T-helper 1 cell treated with Interleukin-12 subunit alpha and Interleukin-12 subunit beta and Interleukin-4 antibody, amounts not matched to agents 30 μg/mL and 1 μg/mL, for 36 hours (primary cell): ENCODE measurements at regions not wholly inside any gene's neighbourhood (a gene's known extent, or its start where the extent isn't known, plus 50 kb on each side); places are given as distances from the start of the nearest gene placed in this dataset.

ENCODE experiments used
- H3K27ac Mint-ChIP-seq: one replicate; pipeline ENCODE4 v1.8.0; 2021; ENCODE audit warnings: mild to moderate bottlenecking, mixed read lengths
- H3K27me3 Mint-ChIP-seq: one replicate; pipeline ENCODE4 v1.8.0; 2021; ENCODE audit warnings: low read depth, mixed read lengths
- H3K36me3 Mint-ChIP-seq: one replicate; pipeline ENCODE4 v1.8.0; 2021; ENCODE audit warnings: low read depth, mixed read lengths
- H3K4me1 Mint-ChIP-seq: one replicate; pipeline ENCODE4 v1.8.0; 2021; ENCODE audit warnings: low read depth, mixed read lengths
- H3K4me3 Mint-ChIP-seq: one replicate; pipeline ENCODE4 v1.8.0; 2021; ENCODE audit warnings: mild to moderate bottlenecking, moderate library complexity, mixed read lengths
- H3K9me3 Mint-ChIP-seq: one replicate; pipeline ENCODE4 v1.8.0; 2021; ENCODE audit warnings: mixed read lengths

DNA sequence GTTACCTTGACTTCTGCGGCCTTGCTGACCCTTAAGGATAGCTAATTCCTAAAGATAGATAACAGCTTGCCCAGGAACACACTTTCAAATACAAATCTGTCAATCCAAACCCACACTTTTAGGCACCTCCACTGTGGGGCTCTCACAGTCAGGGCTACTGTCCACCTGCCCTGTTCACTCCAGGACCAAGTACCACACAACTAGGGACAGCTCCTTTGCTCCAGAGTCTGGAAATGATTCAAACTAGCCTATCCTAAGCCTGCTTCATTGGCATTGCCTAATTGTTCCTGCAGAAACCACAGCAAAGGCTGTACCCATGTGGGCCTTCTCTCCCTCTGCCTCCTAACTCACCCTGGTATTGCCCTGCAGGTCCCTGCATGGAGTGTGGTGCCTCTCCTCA lies 538.9 kb upstream of the IGFBP3 start:
- Mint-ChIP-seq H3K4me3 (no peak overlapping the region), H3K27ac (no peak overlapping the region), H3K27me3 (no peaks in the 10 kb centered on the region), H3K36me3 (no peaks in the 10 kb centered on the region), H3K4me1 (no peaks in the 10 kb centered on the region), H3K9me3 (peaks cover 32% of the 10 kb centered on the region)

DNA sequence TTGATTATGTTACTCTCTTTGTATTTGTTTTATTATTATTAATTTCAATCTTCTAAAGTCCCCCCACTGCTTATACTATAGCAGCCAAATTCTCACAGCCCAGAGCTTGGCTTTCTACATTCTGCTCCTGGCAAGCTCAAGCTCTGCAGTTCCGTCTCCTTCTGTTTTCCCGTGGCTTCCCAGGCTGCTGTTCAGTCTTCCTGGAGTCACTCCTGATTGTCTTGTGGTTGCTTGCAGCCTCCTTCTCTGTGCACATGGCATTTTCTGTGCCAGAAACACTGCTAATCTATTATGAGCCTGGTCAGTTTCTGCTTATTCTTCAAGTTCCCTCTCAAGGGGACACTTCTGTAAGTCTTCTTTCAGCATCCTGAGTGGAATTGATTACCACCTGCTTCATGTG lies 533.7 kb upstream of the IGFBP3 start:
- Mint-ChIP-seq H3K27ac (no peak overlapping the region), H3K27me3 (no peaks in the 10 kb centered on the region), H3K36me3 (no peaks in the 10 kb centered on the region), H3K4me1 (no peaks in the 10 kb centered on the region), H3K4me3 (no peak overlapping the region), H3K9me3 (peaks cover 19% of the 10 kb centered on the region)

DNA sequence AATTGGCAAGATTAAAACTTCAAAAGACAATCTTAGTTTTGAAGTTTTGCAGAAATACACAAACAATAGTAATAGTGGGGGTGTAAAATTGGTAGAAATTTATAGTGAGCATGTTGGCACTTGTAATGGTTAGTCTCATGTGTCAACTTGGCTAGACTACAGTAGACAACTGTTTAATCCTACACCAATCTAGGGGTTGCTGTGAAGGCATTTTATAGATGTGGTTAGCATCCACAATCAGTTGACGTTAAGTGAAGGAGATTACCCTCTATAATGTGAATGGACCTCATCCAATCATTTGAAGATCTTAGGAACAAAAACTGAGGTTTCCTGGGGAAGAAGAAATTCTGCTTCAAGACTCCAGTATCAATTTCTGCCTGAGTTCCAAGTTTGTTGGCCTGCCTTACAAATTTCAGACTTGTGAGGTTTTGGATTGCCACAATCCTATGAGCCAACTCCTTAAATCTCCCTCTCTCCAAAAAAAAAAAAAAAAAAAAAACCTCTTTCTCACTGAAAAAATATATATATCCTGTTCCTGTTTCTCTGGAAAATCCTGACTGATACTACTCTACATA lies 531.6 kb upstream of the IGFBP3 start:
- H3K36me3 Mint-ChIP-seq: no peaks in the 10 kb centered on the region
- peaks cover 25% of the 10 kb centered on the region for H3K9me3 Mint-ChIP-seq
- no peak overlapping the region for H3K4me3 Mint-ChIP-seq
- no peak overlapping the region for H3K27ac Mint-ChIP-seq
- H3K27me3 Mint-ChIP-seq: no peaks in the 10 kb centered on the region
- H3K4me1 Mint-ChIP-seq: no peaks in the 10 kb centered on the region

DNA sequence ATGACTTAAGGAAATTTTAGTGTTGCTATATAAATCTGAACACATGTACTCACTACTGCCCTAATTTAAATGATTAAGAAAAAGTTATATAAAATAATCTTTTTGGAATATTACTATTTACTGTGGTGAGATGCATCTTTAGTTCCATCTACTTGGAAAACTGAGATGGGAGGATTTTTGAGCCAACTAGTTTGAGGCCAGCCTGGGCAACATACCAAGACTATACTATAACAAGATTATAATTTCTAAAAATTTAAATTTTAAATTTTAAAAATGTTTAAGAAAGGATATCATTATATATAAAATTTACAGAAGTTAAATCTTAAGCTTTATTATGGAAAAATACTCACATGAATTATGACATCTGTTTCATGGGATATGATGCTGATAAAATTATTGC lies 530.8 kb upstream of the IGFBP3 start:
- peaks cover 25% of the 10 kb centered on the region for H3K9me3 Mint-ChIP-seq
- H3K27ac Mint-ChIP-seq: no peak overlapping the region
- H3K4me3 Mint-ChIP-seq: no peak overlapping the region
- H3K4me1 Mint-ChIP-seq: no peaks in the 10 kb centered on the region
- H3K36me3 Mint-ChIP-seq: no peaks in the 10 kb centered on the region
- no peaks in the 10 kb centered on the region for H3K27me3 Mint-ChIP-seq

DNA sequence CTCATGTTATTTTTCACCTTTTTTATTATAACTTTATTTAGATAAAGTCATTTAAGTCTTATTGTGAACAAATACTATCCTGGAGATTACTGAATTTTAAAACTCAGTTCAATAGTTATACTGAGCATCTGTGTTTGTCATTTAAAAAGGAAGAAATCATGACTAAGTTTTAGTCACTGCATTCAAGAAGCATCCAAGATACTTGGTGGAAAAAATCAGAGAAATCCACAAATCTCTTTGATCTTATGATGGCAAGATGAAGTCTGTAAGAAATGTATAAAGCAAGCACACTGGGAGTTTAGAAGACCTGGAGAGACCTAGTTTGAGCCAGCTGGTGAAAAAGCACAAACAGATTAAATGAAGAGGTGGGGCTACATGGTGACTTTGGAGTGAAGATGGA lies 529.8 kb upstream of the IGFBP3 start:
- H3K4me3 Mint-ChIP-seq: no peak overlapping the region
- H3K27me3 Mint-ChIP-seq: no peaks in the 10 kb centered on the region
- no peaks in the 10 kb centered on the region for H3K36me3 Mint-ChIP-seq
- peaks cover 32% of the 10 kb centered on the region for H3K9me3 Mint-ChIP-seq
- no peaks in the 10 kb centered on the region for H3K4me1 Mint-ChIP-seq
- H3K27ac Mint-ChIP-seq: no peak overlapping the region

DNA sequence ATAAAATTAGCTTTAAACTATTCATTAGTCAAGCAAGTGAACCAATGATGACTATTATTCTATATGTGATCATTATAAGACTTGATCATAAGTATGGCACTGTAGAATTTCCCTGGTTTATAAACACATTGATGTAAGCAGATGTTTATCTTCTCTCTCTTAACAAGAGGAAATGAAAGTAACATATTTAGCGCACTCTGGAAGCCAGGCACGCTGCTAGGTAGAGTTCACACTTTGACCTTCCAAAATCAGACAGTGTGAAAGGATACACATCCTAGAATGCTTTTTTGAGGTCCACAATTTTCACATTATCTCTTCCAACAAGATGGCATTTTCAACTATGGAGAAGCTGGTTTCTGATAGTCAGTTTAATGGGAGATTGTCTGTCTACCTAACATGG lies 529.4 kb upstream of the IGFBP3 start:
- no peaks in the 10 kb centered on the region for H3K36me3 Mint-ChIP-seq
- no peaks in the 10 kb centered on the region for H3K27me3 Mint-ChIP-seq
- H3K4me3 Mint-ChIP-seq: no peak overlapping the region
- H3K27ac Mint-ChIP-seq: no peak overlapping the region
- H3K9me3 Mint-ChIP-seq: peaks cover 36% of the 10 kb centered on the region
- H3K4me1 Mint-ChIP-seq: no peaks in the 10 kb centered on the region

DNA sequence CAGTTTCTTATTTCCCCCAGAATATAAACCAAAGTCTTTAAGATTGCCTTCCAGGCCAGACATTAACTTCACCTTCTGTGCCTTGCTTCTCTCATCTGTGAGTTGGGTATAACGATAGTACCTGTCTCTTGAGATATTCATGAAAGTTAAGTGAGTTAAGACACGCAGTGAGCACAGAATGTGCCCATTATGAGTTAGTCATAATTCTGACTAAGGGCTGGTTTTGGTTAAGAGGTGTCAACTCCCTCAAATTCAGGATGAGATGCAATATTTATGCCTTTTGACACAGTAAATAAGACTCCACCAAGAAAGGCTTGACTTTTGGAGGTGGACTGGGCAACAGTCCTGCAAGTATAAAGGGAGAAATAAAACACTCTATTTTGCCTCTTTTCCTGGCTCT lies 528.7 kb upstream of the IGFBP3 start:
- Mint-ChIP-seq H3K27me3 (no peaks in the 10 kb centered on the region), H3K9me3 (peaks cover 32% of the 10 kb centered on the region), H3K27ac (no peak overlapping the region), H3K4me3 (no peak overlapping the region), H3K36me3 (no peaks in the 10 kb centered on the region), H3K4me1 (no peaks in the 10 kb centered on the region)

DNA sequence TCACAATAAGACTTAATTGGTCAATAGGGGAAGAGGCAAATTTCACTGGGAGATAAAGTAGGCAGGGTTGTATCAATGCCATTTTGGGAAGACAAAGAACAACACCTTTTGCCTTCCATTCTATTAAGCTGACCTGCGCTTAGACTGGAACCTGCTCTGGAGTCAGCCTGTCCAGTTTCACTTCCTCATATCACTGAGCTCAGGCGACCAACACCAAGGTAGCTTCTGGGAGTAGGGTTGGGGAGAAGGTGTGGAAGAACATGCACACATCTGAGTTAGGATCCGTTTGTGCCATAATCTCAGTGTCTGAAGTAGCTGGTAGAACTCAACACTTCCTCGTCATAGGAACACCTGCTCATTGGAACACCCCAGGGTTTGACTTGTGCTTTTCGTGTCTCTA lies 527.4 kb upstream of the IGFBP3 start:
- H3K36me3 Mint-ChIP-seq: no peaks in the 10 kb centered on the region
- peaks cover 34% of the 10 kb centered on the region for H3K9me3 Mint-ChIP-seq
- no peak overlapping the region for H3K4me3 Mint-ChIP-seq
- H3K27me3 Mint-ChIP-seq: no peaks in the 10 kb centered on the region
- no peak overlapping the region for H3K27ac Mint-ChIP-seq
- no peaks in the 10 kb centered on the region for H3K4me1 Mint-ChIP-seq

DNA sequence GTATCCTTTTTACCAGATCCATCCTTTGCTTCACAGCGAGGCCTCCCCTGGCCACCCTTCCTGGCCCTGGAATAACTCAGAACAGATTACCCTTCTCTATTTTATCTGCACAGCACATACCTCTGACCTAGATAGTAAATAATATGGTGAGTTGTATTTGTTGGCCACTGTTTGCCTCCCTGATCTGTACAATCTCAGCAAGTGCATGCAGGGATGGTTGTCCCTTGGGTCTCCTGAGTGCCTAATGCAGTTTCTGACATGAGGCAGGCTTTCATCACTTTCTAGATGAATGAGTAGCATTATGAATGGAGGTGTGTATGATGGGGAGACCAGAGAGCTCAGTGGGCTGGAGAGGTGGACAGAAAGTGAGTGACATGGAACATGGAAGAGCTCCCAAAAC lies 525.1 kb upstream of the IGFBP3 start:
- Mint-ChIP-seq H3K27me3 (no peaks in the 10 kb centered on the region), H3K4me1 (no peaks in the 10 kb centered on the region), H3K4me3 (no peak overlapping the region), H3K36me3 (no peaks in the 10 kb centered on the region), H3K27ac (no peak overlapping the region), H3K9me3 (peaks cover 36% of the 10 kb centered on the region)

DNA sequence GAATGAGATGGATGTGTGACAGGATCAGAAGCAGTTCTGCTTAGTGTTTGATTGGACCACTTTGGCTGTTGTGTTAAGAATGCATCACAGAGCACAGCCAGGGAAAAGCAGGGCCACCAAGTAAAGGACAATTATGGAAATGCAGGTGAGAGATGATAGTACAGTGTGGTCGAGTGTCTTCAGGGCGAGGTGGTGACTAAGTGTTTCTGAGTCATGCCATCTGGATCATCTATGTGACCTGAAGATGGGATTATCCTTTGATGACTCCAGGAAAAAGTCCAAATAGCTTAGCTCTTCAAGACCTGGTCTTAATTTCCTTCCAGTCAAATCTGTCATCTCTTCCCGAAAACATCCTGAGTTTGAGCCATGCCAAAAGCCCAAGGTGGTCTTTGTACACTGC lies 523.2 kb upstream of the IGFBP3 start:
- peaks cover 32% of the 10 kb centered on the region for H3K9me3 Mint-ChIP-seq
- H3K4me3 Mint-ChIP-seq: no peak overlapping the region
- no peak overlapping the region for H3K27ac Mint-ChIP-seq
- no peaks in the 10 kb centered on the region for H3K36me3 Mint-ChIP-seq
- H3K4me1 Mint-ChIP-seq: no peaks in the 10 kb centered on the region
- no peaks in the 10 kb centered on the region for H3K27me3 Mint-ChIP-seq

DNA sequence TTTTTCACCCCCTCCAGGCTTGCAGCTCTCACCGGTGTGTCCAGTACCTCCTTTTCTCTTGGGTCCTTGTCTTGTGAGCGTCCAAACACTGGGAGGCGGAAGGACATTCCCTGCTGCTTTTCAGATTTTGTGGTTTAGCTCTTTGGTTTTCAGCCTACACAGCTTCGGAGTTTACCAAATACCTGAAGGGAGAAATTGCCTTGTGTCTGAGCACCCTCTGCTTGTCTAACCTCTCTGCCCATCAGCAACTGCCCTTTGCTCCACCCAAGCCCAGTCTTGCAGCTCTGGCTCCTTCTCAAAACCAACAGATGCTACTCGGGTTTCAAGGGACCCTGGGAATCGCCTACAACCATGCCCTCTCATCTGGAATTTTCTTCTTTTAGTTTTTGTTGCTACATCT lies 519.1 kb upstream of the IGFBP3 start:
- Mint-ChIP-seq H3K9me3 (peaks cover 14% of the 10 kb centered on the region), H3K36me3 (no peaks in the 10 kb centered on the region), H3K27ac (no peak overlapping the region), H3K4me1 (no peaks in the 10 kb centered on the region), H3K27me3 (no peaks in the 10 kb centered on the region), H3K4me3 (no peak overlapping the region)

DNA sequence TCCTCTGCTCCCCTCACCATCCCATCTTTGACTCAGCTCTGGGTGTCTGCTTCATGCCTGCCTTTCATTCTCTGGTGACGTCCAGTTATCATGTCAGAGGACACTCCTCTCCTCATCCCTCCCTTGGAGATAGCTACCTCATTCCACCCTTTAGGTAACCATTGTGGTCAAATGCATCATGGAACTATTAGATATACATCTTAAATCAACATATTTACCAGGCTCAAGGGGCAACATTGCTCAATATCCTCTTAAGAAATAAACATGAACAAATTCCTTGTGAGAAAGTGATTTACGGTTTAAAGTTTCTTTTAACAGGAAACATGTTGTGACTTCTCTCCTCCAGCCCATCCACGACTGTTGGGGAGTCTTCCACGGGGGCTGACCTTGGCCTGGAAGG lies 511.6 kb upstream of the IGFBP3 start:
- Mint-ChIP-seq H3K4me1 (no peaks in the 10 kb centered on the region), H3K4me3 (no peak overlapping the region), H3K36me3 (no peaks in the 10 kb centered on the region), H3K27me3 (no peaks in the 10 kb centered on the region), H3K27ac (no peak overlapping the region), H3K9me3 (no peaks in the 10 kb centered on the region)

DNA sequence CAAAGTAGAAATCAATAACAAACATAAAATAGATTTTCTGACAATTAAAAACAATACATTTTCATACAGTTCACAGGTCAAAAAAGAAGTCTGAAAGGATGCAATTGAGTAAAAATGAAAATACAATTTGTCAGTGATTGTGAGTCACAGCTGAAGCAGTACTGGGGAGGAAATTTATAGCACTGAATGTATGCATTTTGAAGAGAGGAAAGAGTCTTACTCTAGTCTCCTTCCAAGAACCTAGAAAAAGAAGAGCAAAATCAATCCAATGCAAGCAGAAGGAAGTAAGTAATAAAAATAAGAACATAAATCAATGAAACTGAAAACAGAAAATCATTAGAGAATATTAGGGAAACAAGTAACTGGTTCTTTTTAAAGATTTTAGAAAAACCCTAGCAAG lies 507.2 kb upstream of the IGFBP3 start:
- H3K4me1 Mint-ChIP-seq: no peaks in the 10 kb centered on the region
- H3K27ac Mint-ChIP-seq: no peak overlapping the region
- no peaks in the 10 kb centered on the region for H3K9me3 Mint-ChIP-seq

DNA sequence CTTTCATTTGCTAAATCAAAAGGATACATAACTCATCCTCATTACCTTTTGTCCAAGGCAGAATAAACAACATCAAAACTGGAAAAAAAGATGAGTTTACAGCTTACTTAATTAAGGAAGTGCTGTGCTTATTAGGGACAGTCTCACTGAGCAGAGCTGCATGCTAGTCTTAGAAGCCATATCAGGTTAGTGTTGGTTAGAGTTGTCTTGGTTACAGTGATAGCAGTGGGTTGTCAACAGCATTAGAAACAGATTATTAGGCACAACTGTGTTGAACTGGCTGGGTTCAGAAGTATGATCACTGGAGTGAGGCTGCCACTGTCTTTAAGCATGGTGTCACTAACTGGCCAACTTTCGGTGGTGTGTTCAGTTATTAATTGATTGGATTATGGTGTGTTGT lies 503.9 kb upstream of the IGFBP3 start:
- Mint-ChIP-seq H3K4me1 (no peaks in the 10 kb centered on the region), H3K27me3 (no peaks in the 10 kb centered on the region), H3K9me3 (no peaks in the 10 kb centered on the region), H3K27ac (no peak overlapping the region), H3K36me3 (no peaks in the 10 kb centered on the region), H3K4me3 (no peak overlapping the region)

More for the DNA sequence above, 507.2 kb upstream of the IGFBP3 start:
- no peaks in the 10 kb centered on the region for H3K36me3 Mint-ChIP-seq
- no peak overlapping the region for H3K4me3 Mint-ChIP-seq
- H3K27me3 Mint-ChIP-seq: no peaks in the 10 kb centered on the region

DNA sequence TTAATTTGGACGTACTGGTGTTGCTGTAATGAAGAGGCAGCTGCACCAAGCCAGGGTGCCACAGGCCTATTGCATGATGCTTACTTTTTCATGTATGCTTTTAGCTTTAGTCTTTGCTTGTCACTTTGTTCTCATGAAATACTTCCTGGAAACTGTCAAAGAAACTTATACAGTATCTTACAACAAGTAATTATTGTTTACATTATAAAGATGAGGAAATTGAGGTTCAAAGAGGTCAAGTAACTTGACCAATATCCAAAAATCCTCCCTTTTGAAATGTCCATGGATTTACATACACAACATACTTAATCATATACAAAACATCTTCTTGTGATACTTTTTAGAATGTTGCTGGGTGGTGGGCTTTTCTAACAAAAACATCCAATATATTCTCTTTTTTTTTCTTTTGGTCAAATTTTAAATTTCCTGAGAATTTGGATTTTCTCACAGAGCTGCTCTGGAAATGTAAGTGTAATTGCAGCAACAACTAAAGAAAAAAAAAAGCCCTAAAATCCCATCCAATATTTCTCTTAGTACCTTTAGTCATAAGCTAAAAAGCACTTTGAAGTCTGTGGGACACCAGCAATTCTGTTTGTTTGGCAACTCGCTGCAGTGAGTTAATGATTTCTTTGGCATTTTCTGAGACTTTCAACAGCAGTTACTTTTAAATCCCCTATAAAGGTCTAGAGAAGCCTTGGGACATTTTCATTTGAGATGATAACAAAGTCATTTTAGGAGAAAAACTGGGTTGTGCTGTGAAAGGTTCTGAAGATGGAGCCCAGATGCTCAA lies 500.6 kb upstream of the IGFBP3 start:
- H3K27ac Mint-ChIP-seq: no peak overlapping the region
- H3K4me1 Mint-ChIP-seq: no peaks in the 10 kb centered on the region
- H3K27me3 Mint-ChIP-seq: no peaks in the 10 kb centered on the region
- no peaks in the 10 kb centered on the region for H3K36me3 Mint-ChIP-seq
- H3K4me3 Mint-ChIP-seq: no peak overlapping the region
- H3K9me3 Mint-ChIP-seq: no peaks in the 10 kb centered on the region
